C4-2B (cell line): ENCODE measurements at regions not wholly inside any gene's neighbourhood (a gene's known extent, or its start where the extent isn't known, plus 50 kb on each side); places are given as distances from the start of the nearest gene placed in this dataset.

ENCODE experiments used
- ZFX ChIP-seq: fragments of 450-650 bp; IDR thresholded peaks from 2 replicates; pipeline ENCODE4 v1.6.1; 2017
- TF ChIP-seq, protein P1 (sequence below): fragments of 450-650 bp; conservative IDR thresholded peaks from 2 replicates; pipeline ENCODE4 v1.5.1; 2017; ENCODE audit warnings: mild to moderate bottlenecking

- TF ChIP-seq, protein P1, sequence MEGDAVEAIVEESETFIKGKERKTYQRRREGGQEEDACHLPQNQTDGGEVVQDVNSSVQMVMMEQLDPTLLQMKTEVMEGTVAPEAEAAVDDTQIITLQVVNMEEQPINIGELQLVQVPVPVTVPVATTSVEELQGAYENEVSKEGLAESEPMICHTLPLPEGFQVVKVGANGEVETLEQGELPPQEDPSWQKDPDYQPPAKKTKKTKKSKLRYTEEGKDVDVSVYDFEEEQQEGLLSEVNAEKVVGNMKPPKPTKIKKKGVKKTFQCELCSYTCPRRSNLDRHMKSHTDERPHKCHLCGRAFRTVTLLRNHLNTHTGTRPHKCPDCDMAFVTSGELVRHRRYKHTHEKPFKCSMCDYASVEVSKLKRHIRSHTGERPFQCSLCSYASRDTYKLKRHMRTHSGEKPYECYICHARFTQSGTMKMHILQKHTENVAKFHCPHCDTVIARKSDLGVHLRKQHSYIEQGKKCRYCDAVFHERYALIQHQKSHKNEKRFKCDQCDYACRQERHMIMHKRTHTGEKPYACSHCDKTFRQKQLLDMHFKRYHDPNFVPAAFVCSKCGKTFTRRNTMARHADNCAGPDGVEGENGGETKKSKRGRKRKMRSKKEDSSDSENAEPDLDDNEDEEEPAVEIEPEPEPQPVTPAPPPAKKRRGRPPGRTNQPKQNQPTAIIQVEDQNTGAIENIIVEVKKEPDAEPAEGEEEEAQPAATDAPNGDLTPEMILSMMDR = no peak
- no peak for TF ChIP-seq ZFX
Observed at GRCh38 chr16:25311039-25311438, 53.4 kb upstream of the ZKSCAN2 start.
